ENCODE measurements at regions not wholly inside any gene's neighbourhood (a gene's known extent, or its start where the extent isn't known, plus 50 kb on each side); places are given as distances from the start of the nearest gene placed in this dataset.

DNA sequence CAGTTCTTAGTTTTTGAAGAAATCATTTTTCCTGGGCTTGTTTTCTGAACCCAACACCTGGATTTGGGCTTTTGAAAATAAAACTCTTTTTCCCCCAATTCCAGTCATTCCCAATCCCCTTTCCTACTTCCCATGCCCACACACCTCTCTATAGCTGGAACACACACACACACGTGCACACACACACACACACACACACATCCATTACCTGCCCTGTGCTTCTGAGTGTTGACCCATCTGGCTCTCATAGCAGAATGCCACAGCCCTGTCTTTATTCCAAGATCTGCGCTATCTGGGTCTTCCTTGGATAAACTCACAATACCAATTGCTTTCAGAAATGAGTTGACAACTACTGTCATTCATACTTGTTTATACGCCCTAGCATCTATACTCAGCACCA, 54.9 kb upstream of the C4orf54 start:
- DNase-seq = no peak

DNA sequence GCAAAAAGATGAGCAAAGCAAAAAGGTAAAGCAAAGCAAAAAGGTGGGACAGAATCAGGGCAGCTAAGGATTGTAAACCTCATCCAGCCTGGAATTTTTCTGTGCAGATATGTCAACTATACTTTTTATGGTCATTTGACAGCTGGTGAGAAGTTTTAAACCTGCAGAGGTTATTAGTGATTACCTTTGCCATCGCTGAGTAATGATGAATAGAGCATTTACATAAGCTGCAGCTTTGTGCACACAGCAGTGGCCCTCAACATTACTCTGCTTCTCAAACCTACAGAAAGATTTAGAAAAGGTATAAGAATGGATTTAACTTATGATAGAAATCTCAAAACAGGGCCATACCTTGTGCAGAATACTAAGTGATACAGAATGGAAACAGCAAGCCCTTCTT, 54.5 kb upstream of the C4orf54 start:
- DNase-seq = no peak

- no peak for DNase-seq
Observed at GRCh38 chr4:99711657-99712056, 54.0 kb upstream of the C4orf54 start.

DNA sequence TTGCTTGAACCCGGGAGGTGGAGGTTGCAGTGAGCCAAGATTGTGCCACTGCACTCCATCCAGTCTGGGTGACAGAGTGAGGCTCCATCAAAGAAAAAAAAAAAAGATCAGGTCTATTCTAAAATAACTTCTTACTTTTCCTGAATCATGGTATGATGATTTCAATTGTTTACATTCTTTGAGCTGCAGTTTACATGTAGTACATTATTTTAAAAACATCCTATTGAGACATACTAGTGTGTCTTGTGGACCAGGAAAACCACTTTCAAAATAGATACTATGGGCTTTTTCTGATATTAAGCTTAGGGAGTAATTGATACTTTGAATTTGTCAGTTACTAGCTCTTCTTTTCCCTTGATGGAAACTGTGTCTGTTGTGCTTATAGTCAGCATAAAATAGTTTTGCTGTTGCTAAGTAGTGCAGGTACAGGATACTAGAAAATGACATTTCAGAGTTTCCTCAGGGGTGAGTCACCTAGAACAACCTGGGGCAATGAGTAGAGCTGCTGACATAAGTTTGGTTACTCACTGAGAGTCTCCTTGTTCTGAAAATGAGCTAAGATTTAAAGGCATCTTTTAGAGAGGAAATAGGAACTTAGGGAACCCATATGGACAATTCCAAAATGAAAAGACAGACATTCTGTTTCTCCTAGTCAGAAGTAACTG, 53.2 kb upstream of the C4orf54 start:
- DNase-seq = no peak

- DNase-seq = no peak
Observed at GRCh38 chr4:99710020-99710419, 52.4 kb upstream of the C4orf54 start.

DNA sequence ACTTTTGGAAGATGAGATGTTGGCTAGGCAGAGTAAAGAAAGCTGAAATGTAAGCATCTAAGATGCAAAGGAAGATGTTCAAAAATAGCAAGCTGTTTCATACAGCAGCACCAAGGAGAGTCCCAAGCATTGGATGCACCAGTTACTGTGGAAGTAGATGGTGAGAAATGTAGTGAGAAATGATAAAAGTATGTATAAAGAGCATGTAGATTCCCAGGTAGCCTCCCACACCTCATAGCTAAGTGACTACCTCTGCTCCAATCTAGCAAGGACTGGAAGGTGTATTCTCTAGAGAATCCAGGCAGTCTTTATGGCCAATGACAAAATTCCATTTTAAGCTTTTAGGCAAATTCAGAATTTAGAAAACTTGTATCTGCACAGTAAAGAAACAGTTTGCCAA, 50.9 kb upstream of the C4orf54 start:
- no peak for DNase-seq

All from tongue (tissue), 1 donor.